ENCODE measurements at regions not wholly inside any gene's neighbourhood (a gene's known extent, or its start where the extent isn't known, plus 50 kb on each side); places are given as distances from the start of the nearest gene placed in this dataset.
A peak's percentile ranks its signal among the peaks of the same experiment; 100 is the strongest.

DNA sequence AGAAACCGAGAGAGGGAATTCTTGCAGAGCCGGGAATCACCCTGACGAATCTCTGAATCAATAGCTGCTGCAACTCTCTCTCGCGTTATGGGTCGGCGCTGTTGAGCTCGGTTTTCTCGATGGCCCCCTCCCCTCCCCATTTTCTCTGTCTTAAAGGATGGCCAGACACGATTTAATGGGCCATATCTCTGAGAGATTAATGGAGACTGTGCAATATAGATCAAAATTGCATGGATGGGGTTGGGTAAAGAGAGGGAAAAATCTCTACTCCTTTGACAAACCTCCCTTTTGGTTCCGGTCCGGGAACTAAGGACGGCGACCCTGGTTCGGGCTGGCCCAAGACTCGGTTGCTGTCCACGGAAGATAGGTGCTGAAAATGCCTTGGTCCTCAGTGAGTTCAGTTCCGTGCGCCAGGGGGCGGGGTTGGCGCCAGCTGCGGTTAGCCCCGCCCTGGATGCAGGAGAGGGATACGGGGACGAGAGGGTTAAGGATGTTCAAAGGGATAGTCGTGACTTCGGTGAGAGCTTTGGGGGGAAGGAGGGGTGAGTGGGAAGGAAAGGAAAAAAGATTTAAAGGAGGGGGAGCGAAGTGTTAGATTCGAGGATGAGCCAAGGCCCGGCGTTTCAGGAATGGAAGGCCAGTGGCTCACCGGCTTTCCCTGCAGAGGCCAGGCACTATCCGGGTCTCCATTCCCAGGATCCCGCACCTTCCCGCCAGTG, 103.6 kb upstream of the HSD17B12 start:
- TF ChIP-seq, protein P1, sequence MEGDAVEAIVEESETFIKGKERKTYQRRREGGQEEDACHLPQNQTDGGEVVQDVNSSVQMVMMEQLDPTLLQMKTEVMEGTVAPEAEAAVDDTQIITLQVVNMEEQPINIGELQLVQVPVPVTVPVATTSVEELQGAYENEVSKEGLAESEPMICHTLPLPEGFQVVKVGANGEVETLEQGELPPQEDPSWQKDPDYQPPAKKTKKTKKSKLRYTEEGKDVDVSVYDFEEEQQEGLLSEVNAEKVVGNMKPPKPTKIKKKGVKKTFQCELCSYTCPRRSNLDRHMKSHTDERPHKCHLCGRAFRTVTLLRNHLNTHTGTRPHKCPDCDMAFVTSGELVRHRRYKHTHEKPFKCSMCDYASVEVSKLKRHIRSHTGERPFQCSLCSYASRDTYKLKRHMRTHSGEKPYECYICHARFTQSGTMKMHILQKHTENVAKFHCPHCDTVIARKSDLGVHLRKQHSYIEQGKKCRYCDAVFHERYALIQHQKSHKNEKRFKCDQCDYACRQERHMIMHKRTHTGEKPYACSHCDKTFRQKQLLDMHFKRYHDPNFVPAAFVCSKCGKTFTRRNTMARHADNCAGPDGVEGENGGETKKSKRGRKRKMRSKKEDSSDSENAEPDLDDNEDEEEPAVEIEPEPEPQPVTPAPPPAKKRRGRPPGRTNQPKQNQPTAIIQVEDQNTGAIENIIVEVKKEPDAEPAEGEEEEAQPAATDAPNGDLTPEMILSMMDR (IDR thresholded peaks at IDR 0.05) = peak in 1 of 4 experiments; percentile 5
- TF ChIP-seq POLR2A (IDR thresholded peaks at IDR 0.05) = no peak
